ENCODE measurements at regions not wholly inside any gene's neighbourhood (a gene's known extent, or its start where the extent isn't known, plus 50 kb on each side); places are given as distances from the start of the nearest gene placed in this dataset.

- TF ChIP-seq POLR2A (IDR thresholded peaks at IDR 0.05) (no peak), CTCF (IDR thresholded peaks at IDR 0.05) (no peak)
These were observed 332.4 kb upstream of the MYT1L start for GRCh38 chr2:2663401-2664036.

Measured in thyroid gland (tissue), 4 donors.